NCI-H187 (cell line): ENCODE measurements at regions not wholly inside any gene's neighbourhood (a gene's known extent, or its start where the extent isn't known, plus 50 kb on each side); places are given as distances from the start of the nearest gene placed in this dataset.
"Not testable (repeated sequence)": the region's sequence is repeated elsewhere in the genome, so short reads cannot be mapped to it uniquely, and the experiment has no call there.

Experiments used
- DNase-seq, 2 experiments: peaks; one replicate each; lab custom pipeline; 2025; lab: John Stamatoyannopoulos, UW

DNA sequence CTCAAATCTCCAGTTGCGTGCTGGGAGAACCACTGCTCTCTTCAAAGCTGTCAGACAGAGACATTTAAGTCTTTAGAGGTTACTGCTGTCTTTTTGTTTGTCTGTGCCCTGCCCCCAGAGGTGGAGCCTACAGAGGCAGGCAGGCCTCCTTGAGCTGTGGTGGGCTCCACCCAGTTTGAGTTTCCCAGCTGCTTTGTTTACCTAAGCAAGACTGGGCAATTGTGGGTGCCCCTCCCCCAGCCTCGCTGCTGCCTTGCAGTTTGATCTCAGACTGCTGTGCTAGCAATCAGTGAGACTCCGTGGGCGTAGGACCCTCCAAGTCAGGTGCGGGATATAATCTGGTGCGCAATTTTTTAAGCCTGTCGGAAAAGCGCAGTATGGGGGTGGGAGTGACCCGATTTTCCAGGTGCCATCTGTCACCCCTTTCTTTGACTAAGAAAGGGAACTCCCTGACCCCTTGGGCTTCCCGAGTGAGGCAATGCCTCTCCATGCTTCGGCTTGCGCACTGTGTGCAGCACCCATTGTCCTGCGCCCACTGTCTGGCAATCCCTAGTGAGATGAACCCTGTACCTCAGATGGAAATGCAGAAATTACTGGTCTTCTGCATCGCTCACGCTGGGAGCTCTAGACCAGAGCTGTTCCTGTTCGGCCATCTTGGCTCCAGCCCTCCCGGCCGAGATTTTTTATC is 414.8 kb upstream of the SYNCRIP start:
- DNase-seq = not testable (repeated sequence)

DNA sequence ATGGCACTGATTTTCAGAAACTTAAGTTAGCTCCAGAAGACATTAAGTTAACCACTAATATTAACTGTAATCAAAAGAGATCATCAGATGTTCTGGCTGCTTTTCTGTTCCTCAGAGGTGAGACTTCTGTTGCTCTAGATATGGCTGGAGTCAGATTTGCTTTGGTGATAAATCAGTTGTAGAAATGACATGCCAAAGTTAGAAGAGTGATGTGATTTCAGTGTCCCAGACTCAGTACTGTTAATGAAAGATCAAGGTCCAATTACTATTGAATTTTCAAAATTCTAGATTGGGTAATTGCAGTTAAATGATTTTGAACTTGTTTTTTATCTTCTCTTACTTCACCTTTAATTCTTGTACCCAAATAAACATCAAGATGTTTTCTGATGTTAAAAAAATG is 402.4 kb upstream of the SYNCRIP start:
- no peak for DNase-seq

DNA sequence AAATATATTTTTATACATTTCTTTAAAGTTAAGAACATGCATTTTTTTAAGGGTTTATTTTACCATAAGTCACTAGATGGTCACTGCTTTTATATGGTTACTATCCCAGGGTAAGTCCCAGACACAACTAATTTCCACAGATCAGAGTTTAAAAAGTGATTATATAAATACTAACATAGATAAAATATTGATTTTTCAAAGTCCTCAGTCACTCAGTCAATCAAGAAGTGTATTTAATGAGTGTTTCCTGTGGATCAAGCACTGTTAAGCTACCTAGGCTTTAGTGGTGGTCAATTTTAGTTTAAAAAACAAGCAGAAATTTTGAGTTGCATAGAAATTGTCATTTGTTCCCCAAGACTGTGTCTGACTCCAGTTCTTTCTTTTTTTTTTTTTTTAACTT is 399.5 kb upstream of the SYNCRIP start:
- no peak for DNase-seq

DNA sequence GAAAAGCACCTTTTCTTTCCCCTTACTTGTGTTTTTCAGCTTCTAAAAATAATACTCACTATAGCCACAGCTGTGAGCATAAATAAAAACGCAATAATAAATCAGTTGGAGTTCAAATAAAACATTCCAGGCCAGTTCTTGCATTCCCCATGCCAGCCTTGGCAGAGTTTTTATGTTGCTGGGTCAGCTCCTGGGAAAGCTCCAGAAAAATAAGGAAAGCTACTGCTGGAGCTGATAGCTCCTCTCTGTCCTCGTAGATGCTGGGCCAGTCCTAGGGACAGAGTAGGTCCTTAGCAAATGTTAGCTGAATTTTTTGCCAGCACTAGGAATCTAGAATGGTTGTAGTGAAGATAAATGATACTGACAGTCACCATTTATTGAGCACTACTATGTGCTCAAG is 389.0 kb upstream of the SYNCRIP start:
- no peak for DNase-seq

DNA sequence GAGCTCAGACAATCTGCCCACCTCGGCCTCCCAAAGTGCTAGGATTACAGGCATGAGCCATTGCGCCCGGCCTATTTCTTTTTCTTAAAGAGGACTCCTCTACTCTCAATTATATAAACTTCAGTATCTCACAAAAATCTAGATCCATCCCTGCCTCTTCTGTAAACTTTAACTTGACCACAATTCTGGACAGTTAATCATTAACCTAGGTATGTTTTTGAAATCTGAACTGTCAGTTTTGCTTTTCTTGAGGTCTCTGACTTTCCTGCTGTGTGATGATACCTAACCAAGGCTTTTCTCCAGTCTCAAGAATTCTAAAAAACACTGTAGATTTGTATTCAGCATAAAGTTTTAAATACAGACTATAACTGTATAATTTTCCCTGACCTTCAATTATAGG is 388.2 kb upstream of the SYNCRIP start:
- no peak for DNase-seq

DNA sequence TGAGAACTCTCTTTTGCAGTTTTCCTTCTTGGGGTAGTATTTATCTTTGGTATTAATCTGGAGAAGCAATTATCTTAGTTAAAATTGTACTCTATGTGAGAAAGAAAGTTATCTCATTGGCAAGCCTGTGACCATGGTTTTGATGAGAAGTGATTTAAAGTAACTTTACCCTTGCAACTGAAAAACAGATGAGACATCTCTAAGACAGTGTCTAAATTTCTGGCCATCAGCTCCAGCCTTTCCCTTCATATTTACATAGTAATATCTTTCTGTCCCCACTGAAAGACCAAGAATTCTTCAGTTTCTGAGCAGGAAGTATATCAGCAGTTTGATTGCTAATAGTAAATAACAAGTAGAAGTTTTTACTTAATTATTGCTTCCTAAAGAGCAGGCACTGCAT is 386.1 kb upstream of the SYNCRIP start:
- no peak for DNase-seq

DNA sequence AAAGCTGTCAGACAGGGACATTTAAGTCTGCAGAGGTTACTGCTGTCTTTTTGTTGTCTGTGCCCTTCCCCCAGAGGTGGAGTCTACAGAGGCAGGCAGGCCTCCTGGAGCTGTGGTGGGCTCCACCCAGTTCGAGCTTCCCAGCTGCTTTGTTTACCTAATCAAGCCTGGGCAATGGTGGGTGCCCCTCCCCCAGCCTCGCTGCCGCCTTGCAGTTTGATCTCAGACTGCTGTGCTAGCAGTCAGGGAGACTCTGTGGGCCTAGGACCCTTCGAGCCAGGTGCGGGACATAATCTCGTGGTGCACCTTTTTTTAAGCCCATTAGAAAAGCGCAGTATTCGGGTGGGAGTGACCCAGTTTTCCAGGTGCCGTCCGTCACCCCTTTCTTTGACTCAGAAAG is 384.2 kb upstream of the SYNCRIP start:
- not testable (repeated sequence) for DNase-seq

DNA sequence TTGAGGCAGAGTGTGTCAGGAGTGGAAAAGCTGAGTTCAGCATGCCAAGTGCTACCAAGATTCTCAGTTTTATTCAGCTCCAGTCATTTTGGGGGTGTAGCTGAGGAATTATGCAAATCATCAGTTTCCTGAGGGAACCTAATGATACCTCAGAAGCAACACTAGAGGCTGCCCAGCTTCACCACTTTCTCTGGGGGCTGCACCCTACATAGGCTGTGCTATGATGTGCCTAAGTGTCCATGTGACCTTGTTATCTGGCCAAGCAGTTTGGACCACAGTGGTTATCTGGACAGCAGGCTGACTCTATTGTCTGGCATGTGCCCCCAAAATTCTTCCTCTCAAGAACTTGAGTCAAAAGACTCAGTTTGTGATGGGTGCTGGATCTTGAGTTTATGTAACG is 374.6 kb upstream of the SYNCRIP start:
- no peak for DNase-seq

DNA sequence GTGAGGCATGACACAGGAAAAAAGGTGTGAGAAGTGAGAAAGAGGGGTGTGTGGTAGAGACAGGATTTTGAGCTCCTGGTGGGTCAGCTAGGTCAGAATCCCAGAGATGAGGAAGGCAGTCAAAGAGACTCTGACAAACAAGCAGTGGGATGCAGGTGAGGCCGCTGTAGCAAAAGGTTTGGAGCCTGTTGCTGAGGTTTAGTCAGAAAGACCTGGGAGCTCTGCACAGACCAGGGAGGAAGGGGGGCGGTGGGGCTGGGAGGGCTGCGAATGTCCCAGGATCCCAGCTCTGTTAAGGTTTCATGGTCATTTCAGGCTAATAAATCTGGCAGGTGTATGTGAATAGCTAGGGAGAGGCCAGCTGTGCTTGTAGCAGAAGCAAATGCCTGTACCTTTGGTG is 373.9 kb upstream of the SYNCRIP start:
- DNase-seq = no peak

DNA sequence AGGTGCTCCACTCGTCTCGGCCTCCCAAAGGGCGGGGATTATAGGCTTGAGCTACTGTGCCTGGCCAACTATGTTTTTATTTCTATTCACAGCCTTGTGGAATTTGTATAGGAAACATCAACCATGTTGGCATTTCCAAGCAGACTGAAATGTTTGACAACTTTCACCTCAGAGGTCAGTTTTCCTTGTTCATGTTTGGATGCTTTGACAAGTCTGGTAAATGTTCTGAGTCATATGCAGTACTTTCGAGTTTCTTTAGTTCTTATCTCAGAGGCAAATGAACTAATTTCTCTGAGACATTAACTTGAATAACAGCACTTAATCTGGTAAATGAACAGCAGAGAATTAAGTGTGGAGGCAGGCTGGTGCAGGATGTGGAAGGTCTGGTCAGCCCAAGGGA is 373.4 kb upstream of the SYNCRIP start:
- no peak for DNase-seq

DNA sequence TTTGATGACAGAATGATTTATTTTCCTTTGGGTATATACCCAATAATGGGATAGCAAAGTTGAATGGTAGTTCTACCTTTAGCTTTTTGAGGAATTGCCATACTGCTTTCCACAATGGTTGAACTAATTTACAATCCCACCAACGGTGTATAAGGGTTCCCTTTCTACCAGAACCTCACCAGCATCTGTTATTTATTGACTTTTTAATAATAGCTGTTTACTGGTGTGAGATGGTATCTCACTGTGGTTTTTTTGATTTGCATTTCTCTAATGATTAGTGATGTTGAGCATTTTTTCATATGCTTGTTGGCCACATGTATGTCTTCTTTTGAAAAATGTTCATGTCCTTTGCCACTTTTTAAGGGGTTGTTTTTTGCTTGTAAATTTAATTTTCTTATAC is 370.3 kb upstream of the SYNCRIP start:
- DNase-seq = not testable (repeated sequence)

DNA sequence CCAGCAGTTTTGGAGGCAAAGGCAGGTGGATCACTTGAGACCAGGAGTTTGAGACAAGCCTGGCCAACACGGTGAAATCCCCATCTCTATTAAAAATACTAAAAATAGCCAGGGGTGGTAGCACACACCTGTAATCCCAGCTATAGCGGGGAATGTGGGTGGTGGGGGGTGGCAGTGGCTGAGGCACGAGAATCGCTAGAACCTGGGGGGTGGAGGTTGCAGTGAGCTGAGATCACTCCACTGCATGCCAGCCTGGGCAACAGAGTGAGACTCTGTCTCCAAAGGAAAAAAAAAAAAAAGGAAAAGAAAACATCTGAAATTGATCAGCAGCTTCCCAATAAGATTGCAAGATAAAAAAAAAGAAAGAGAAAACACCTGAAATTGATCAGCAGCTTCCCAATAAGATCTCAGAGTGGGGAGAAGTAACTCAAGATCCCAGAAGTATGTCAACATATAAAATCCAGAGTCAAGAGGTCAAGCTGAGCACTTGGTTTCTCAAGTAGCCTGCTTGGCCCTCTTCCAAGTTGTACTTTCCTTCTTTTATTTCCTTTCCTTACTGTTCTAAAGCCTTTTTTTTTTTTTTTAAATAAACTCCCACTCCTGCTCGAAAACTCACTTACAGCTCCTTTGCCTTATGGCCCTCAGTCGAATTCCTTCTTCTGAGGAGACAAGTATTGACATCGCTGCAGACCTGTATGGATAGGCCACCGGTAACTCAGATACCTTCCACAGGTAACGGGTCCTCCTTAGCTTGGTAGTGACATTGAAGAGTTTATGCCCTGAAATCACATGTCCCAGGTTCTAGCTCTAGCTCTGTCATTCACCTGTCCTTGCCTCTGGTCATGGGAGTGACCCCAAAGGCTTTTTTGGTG is 368.5 kb upstream of the SYNCRIP start:
- DNase-seq = no peak

DNA sequence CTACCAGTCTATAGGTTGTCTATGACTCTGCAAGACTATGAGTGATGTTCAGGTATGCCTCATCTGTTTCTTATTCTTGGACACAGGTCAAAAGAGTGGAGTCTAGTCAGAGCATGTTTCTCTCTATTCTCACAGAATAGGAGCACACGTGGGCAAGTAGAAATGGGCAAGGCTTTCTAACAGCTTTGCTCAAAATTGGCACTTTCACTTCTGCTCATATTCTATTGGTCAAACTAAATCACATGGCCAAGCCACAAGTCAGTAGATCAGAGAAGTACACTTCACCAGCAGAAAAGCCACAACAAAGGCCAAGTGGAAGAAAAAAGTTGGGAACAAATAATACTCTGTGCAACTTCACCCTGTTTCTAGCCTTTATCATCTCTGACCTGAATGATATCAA is 354.5 kb upstream of the SYNCRIP start:
- DNase-seq = no peak

DNA sequence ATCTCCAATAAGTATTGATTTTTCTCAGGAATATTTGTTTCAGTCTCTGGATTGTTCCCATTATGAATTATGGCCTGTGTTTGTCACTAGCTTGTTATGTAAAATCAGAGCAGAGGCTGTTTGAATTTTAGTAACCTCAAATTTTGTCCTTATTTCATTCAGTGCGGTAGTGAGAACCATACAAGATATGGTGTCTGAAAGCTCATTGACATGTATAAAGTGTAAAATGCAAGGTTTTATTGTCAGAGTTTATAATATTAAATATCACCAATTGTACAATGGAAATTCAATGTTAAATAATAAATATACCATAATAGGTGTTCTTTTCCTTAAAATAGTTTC is 353.3 kb upstream of the SYNCRIP start:
- DNase-seq = no peak

DNA sequence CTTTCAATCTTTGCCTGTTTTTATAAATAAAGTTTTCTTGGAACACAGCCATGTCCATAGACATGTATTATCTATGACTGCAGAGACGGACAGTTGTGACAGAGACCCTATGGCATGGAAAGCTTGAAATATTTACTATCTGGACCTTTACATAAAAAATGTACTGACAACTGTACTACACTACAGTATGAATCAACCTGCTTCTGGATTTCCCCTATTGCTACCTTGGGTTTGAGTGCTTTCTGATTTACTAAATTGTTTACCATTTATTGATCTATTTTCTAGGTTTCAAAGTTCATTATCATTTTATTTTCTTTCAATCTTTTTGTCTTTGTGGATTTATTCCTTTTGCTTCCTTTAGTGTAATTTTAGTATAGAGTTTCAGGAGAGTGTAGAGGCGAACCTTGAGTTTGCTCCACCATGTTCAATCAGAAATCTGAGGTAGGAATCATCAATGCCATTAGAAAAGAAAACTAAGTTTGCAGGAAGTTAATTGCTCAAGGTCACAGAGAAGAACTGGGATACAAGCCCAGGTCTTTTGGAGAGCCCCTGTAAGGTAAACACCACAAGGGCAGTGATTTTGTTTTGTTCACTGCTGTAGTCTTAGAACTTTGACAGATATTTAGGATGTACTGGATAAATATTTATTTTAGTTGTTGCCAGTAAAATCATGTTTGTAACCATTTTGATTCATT is 352.8 kb upstream of the SYNCRIP start:
- DNase-seq = no peak

DNA sequence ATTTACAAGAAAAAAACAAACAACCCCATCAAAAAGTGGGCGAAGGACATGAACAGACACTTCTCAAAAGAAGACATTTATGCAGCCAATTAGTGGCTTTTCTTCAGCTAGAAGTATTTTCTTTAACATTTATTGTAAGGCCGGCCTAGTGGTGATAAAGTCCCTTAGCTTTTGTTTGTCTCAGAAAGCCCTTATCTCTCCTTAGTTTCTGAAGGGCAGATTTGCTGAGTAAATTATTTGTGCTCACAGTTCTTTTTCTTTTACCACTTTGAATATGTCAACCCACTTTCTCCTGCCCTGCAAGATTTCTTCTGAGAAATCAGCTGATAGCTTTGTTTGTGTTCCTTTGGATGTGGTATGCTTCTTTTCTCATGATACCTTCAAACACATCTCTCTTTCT is 344.0 kb upstream of the SYNCRIP start:
- no peak for DNase-seq

DNA sequence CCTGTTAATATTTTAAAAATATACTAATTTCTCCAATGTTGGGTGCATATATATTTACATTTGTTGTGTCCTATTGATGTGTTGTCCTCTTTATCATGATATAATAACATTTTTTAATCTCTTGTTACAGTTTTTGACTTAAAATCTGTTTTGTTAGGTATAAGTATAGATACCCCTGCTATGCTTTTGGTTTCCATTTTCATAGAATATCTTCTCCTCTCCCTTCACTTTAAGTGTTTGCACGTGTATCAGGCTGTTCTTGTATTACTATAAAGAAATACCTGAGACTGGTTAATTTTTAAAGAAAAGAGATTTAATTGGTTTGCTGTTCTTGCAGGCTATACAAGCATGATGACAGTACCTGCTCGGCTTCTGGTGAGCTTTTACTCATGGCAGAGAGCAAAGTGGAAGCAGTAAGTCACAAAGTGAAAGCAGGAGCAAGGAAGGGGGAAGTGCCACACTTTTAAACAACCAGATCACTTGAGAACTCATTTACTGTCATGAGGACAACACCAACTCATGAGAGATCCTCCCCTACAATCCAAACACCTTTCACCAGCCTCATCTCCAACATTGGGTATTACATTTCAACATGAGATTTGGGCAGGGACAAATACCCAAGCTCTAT is 340.5 kb upstream of the SYNCRIP start:
- no peak for DNase-seq

DNA sequence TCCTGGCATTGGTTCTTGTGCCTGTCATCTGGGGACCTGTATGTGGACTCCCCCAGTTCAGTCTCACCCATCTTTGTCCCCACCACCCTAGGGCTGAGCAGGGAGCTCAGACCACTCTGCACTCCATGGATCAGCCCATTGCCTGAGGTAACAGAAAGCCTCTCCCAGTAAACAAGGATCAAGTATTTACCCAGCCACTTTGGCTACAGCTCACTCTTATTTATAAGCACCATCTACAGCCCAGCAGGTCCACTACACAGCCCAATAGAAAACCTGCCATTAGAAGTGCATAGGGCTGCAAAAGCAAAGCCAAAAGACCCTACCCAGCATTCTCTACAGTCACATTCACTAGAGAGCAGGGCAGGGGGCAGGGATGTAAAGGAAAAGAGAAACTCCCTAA is 335.0 kb upstream of the SYNCRIP start:
- no peak for DNase-seq

DNA sequence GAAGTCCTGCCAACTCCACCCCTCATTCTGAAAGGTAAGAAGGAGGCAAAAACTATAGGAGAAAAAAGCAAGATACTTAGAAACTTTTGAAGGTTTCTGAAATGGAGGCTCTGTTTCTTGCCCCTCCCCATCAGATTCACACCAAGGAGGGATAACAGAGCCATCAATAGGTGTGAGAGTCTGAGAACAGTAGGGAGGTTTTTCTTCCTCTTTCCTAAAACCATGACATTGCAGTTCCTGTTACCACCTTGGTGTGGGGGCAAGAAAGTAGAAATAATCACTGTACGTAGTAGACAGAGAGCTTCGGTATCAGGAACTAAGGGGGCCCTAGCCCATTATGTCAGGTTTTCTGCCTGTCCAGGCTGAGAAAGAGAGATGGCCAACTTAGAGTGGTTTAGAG is 333.3 kb upstream of the SYNCRIP start:
- DNase-seq = no peak

DNA sequence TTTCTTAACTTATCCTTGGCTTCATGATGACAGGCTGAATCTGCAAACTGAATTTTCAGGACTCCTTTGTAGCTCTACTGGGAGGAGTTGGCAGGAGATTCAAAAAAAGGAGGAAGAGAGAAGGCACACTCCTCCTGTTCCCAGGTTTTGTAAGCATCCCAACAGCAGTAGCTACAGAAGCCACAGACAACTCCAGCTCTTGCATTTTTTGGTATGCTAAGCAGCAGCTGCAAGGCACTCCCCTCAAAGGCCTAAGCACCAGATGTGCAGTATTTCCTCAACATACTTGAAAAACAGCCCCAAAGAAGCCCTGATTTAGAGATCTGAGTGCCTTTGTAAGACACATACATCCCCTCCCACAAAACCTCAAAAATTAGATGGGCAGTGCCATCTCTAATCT is 328.6 kb upstream of the SYNCRIP start:
- DNase-seq = no peak

DNA sequence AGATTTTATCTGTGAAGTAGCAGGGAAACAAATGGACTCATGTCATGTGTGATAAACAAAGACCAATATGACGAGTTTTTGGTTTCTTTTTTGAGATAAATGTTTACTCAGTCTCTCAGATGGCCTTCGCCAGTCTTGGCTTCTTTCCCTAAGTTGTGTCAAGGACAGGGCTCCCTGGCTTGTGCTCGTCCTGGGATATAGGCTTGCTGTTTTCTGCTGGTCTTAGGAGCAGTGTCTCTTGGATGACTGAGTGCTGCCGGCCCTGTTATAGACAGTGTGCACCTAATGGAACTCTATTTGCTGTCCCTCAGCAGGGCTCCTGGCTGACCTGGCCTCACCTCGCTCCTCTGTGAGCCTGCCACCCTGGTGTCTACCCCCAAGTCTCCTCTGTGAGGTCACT is 324.1 kb upstream of the SYNCRIP start:
- DNase-seq = no peak

DNA sequence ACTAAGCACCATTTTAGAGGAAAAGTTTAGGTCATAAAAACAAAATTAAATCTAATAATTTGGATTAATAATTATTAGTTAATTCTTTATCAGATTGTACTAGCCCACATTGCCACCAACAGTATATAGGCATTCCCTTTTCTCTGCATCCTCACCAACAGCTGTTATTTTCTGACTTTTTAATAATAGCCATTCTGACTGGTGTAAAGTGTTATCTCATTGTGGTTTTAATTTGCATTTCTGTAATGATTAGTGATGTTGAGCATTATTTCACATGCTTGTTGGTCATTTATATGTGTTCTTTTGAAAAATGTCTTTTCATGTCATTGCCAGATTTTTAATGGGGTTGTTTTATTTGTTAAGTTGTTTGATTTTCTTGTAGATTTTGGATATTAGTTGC is 319.1 kb upstream of the SYNCRIP start:
- no peak for DNase-seq

DNA sequence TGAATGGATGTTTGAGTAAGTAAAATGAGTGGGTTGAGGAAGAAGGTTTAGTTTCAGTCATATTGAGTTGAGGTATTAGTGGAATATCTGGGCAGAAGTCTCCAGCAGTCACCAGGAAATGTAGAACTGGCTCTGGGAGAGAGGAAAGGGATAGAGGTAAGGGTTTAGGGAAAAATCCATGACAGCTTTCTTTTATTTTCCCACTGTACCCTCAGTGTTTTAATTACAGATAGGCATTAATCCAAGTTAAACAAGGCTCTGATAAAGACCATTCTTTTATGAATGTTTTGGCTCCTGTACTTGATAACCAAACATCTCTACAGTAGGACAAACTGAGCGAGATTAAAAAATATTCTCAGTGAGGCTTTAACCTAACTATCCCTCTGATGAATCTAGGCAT is 318.4 kb upstream of the SYNCRIP start:
- no peak for DNase-seq
